IMR-90 (cell line): ENCODE measurements at regions not wholly inside any gene's neighbourhood (a gene's known extent, or its start where the extent isn't known, plus 50 kb on each side); places are given as distances from the start of the nearest gene placed in this dataset.
A peak's percentile ranks its signal among the peaks of the same experiment; 100 is the strongest.

Source experiments
- ATAC-seq: fragments of 200-7000 bp; cut with Tn5 transposase; 2 replicates; pipeline ENCODE4 v1.9.1; 2020; ENCODE audit warnings: low read depth, mild to moderate bottlenecking, moderate library complexity
- BruUV-seq: library from RNA; stranded (reverse); fragments of 400-500 nt; replicated peaks from 2 replicates; lab custom pipeline; 2021; lab: Mats Ljungman, UMichigan
- CTCF ChIA-PET: fragments of 300-600 bp; formaldehyde crosslinking; extraction: SDS; loops from one replicate; lab custom pipeline; 2021; ENCODE audit warnings: antibody characterized with exemption; lab: Yijun Ruan, JAX
- POLR2A ChIA-PET: fragments of 300-600 bp; sonication (Branson Sonifier 250); formaldehyde crosslinking; loops from one replicate; lab custom pipeline; 2022; ENCODE audit warnings: antibody characterized with exemption; ENCODE audit not compliant: unreplicated experiment; lab: Charles Lee
- DNase-seq: peaks from one replicate; pipeline ENCODE4 v3.0.0; 2013
- H2AFZ ChIP-seq: replicated peaks from 2 replicates; pipeline ENCODE3; 2013; ENCODE audit warnings: low read length, mild to moderate bottlenecking; ENCODE audit not compliant: poor library complexity
- H2AK5ac ChIP-seq: 2 replicates; pipeline ENCODE4 v1.6.1; 2013; ENCODE audit warnings: low read depth, low read length, inconsistent platforms
- H2AK9ac ChIP-seq: replicated peaks from 2 replicates; pipeline ENCODE3; 2013; ENCODE audit warnings: mild to moderate bottlenecking, low read depth, low read length, moderate library complexity; ENCODE audit not compliant: poor library complexity
- H2BK120ac ChIP-seq: 2 replicates; pipeline ENCODE4 v1.6.1; 2013; ENCODE audit warnings: low read depth, low read length, inconsistent platforms
- H2BK15ac ChIP-seq: 3 replicates; pipeline ENCODE4 v1.6.1; 2013; ENCODE audit warnings: low read depth, low read length, inconsistent platforms
- H2BK20ac ChIP-seq: 2 replicates; pipeline ENCODE4 v1.6.1; 2013; ENCODE audit warnings: low read depth, mild to moderate bottlenecking, inconsistent platforms, low read length, moderate library complexity
- H2BK5ac ChIP-seq: 2 replicates; pipeline ENCODE4 v1.6.1; 2013; ENCODE audit warnings: mild to moderate bottlenecking, low read depth, low read length, inconsistent platforms; ENCODE audit not compliant: poor library complexity, severe bottlenecking
- H3K14ac ChIP-seq: replicated peaks from 2 replicates; pipeline ENCODE4 v1.6.1; 2013; ENCODE audit warnings: low read depth, low read length, inconsistent platforms
- H3K18ac ChIP-seq: 2 replicates; pipeline ENCODE4 v1.6.1; 2013; ENCODE audit warnings: low read depth, low read length, control low read depth
- H3K23ac ChIP-seq: 2 replicates; pipeline ENCODE4 v1.6.1; 2013; ENCODE audit warnings: low read depth, low read length, inconsistent platforms
- H3K27ac ChIP-seq: 2 replicates; pipeline ENCODE4 v1.5.1; 2013; ENCODE audit warnings: mild to moderate bottlenecking, control low read depth, low read length; ENCODE audit not compliant: insufficient read depth
- H3K27me3 ChIP-seq: 2 replicates; pipeline ENCODE4 v1.6.1; 2013; ENCODE audit warnings: low read length; ENCODE audit not compliant: control insufficient read depth, insufficient read depth
- H3K36me3 ChIP-seq: 2 replicates; pipeline ENCODE4 v1.6.1; 2013; ENCODE audit warnings: low read length, mixed read lengths; ENCODE audit not compliant: control insufficient read depth, insufficient read depth
- H3K4ac ChIP-seq: 2 replicates; pipeline ENCODE4 v1.6.1; 2013; ENCODE audit warnings: low read depth, low read length, inconsistent platforms
- H3K4me1 ChIP-seq: 2 replicates; pipeline ENCODE4 v1.6.1; 2013; ENCODE audit warnings: low read length, mixed read lengths; ENCODE audit not compliant: control insufficient read depth, insufficient read depth
- H3K4me2 ChIP-seq: 2 replicates; pipeline ENCODE4 v1.6.1; 2013; ENCODE audit warnings: low read depth, mild to moderate bottlenecking, control low read depth, low read length, moderate library complexity
- H3K4me3 ChIP-seq: 2 replicates; pipeline ENCODE4 v1.5.1; 2013; ENCODE audit warnings: low read depth, mild to moderate bottlenecking, control low read depth, low read length, moderate library complexity; ENCODE audit not compliant: insufficient read depth
- H3K56ac ChIP-seq: 2 replicates; pipeline ENCODE4 v1.6.1; 2013; ENCODE audit warnings: low read length, inconsistent platforms; ENCODE audit not compliant: insufficient read depth; ENCODE audit errors: extremely low read depth
- H3K79me1 ChIP-seq, 2 experiments: 2 replicates each; pipeline ENCODE4 v1.6.1; 2013; ENCODE audit warnings: low read length in 2 of 2, inconsistent platforms in 1 of 2, low read depth in 1 of 2
- H3K9ac ChIP-seq: 2 replicates; pipeline ENCODE4 v1.6.1; 2013; ENCODE audit warnings: low read depth, low read length, control low read depth
- H3K9me1 ChIP-seq: 2 replicates; pipeline ENCODE4 v1.6.1; 2013; ENCODE audit warnings: low read length, inconsistent platforms; ENCODE audit not compliant: insufficient read depth
- H3K9me3 ChIP-seq: 2 replicates; pipeline ENCODE4 v1.6.1; 2013; ENCODE audit warnings: low read length; ENCODE audit not compliant: control insufficient read depth, insufficient read depth
- H4K20me1 ChIP-seq: 2 replicates; pipeline ENCODE4 v1.6.1; 2013; ENCODE audit warnings: low read length, inconsistent platforms; ENCODE audit not compliant: insufficient read depth
- H4K5ac ChIP-seq: 2 replicates; pipeline ENCODE4 v1.6.1; 2013; ENCODE audit warnings: mild to moderate bottlenecking, low read depth, low read length, control low read depth
- H4K8ac ChIP-seq, 2 experiments: 2 replicates each; pipeline ENCODE4 v1.6.1; 2013; ENCODE audit warnings: low read depth in 2 of 2, low read length in 2 of 2, control low read depth in 1 of 2, inconsistent platforms in 1 of 2
- H4K91ac ChIP-seq: 2 replicates; pipeline ENCODE4 v1.6.1; 2013; ENCODE audit warnings: low read depth, low read length, inconsistent platforms; ENCODE audit not compliant: insufficient read depth
- CEBPB ChIP-seq: IDR thresholded peaks from 2 replicates; pipeline ENCODE4 v1.6.1; 2012; ENCODE audit warnings: low read depth, low read length, improper control_type of control experiment
- MAZ ChIP-seq: IDR thresholded peaks from 2 replicates; pipeline ENCODE4 v1.6.1; 2012; ENCODE audit warnings: low read depth, mild to moderate bottlenecking, low read length, improper control_type of control experiment, moderate library complexity, borderline replicate concordance
- MXI1 ChIP-seq: IDR thresholded peaks from 2 replicates; pipeline ENCODE4 v1.6.1; 2012; ENCODE audit warnings: low read depth, mild to moderate bottlenecking, low read length, moderate library complexity, borderline replicate concordance
- RCOR1 ChIP-seq: IDR thresholded peaks from 2 replicates; pipeline ENCODE4 v1.6.1; 2012; ENCODE audit warnings: mild to moderate bottlenecking, low read length, improper control_type of control experiment; ENCODE audit not compliant: insufficient replicate concordance
- RFX5 ChIP-seq: IDR thresholded peaks from 2 replicates; pipeline ENCODE4 v1.8.0; 2012; ENCODE audit warnings: low read depth, mild to moderate bottlenecking, low read length, moderate library complexity
- WGBS, 2 experiments: methylation state at CpG; one replicate each; pipeline versions ENCODE4 v1.1.5 to v1.1.7; 2013; ENCODE audit warnings: missing lambda C conversion rate in 2 of 2; ENCODE audit not compliant: insufficient read length in 1 of 2; ENCODE audit errors: extremely low coverage in 2 of 2; 5-methylcytosine and 5-hydroxymethylcytosine counted together
- dilution Hi-C: fragments of 300-500 bp; cut with HindIII; formaldehyde crosslinking; loops from one replicate; pipeline ENCODE4 v1.14.3; 2018; ENCODE audit warnings: low sequenced_read_pairs; ENCODE audit not compliant: unreplicated experiment
- in situ Hi-C: fragments of 300-500 bp; cut with MboI; formaldehyde crosslinking; loops from 3 replicates; pipeline ENCODE4 v1.14.3; 2019; ENCODE audit warnings: low sequenced_read_pairs, inconsistent platforms, mixed read lengths
- intact Hi-C: fragments of 100-400 bp; cut with micrococcal nuclease; formaldehyde crosslinking; loops from 2 replicates; pipeline ENCODE4 v1.10.0; 2022
- TF ChIP-seq, protein P1 (sequence below): conservative IDR thresholded peaks from 2 replicates; pipeline ENCODE4 v1.5.1; 2012; ENCODE audit warnings: mild to moderate bottlenecking, low read depth, low read length, improper control_type of control experiment

DNA sequence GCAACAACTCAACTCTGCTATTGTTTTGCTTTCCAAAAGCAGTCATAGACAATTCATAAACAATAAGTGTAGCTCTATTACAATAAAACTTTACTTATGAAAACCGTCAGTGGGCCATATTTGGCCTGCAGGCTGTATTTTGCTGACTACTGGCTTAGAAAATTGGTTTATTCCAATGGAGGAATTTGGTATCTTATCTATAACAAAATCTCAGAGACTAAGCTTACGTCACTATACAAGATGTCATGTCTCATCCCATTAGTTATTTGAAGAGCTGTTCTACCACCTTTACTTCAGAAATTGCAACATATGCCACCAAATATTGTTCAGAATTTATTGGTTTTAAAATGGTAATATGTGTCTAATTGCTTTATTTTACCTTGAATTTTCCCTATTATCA lies 436.9 kb downstream of the HTR1B start:
- dilution Hi-C loops (no loop called here), intact Hi-C loops (loop anchor here (10.0 kb wide), 1 partner anchor 268 kb away; no protein-coding TSS in a partner anchor), in situ Hi-C loops (no loop called here)
- Histone ChIP-seq H3K9ac (no peak overlapping the region), H3K4me3 (no peak overlapping the region), H3K4me1 (no peaks in the 10 kb centered on the region; the same call in 1 of the 2 replicates), H4K5ac (no peak overlapping the region), H2AK9ac (no peak overlapping the region), H2BK20ac (no peak overlapping the region), H3K27ac (no peak overlapping the region), H3K23ac (no peak overlapping the region), H4K20me1 (no peaks in the 10 kb centered on the region), H3K56ac (no peak overlapping the region), H3K27me3 (no peaks in the 10 kb centered on the region), H3K9me3 (no peaks in the 10 kb centered on the region), H4K8ac (no peak overlapping the region), H3K14ac (no peak overlapping the region), H2BK15ac (no peak overlapping the region), H2AFZ (no peak overlapping the region), H3K79me1 (no peaks in the 10 kb centered on the region), H3K4ac (no peak overlapping the region), H2BK5ac (no peak overlapping the region), H3K9me1 (no peaks in the 10 kb centered on the region), H2AK5ac (no peak overlapping the region), H4K91ac (no peak overlapping the region), H2BK120ac (no peak overlapping the region), H3K36me3 (no peaks in the 10 kb centered on the region), H3K18ac (no peak overlapping the region), H3K4me2 (peak overlapping the region; percentile 35; the same call in 1 of the 2 replicates)
- no peak for ATAC-seq
- no peak for TF ChIP-seq MAZ
- no peak for TF ChIP-seq RFX5
- TF ChIP-seq, protein P1, sequence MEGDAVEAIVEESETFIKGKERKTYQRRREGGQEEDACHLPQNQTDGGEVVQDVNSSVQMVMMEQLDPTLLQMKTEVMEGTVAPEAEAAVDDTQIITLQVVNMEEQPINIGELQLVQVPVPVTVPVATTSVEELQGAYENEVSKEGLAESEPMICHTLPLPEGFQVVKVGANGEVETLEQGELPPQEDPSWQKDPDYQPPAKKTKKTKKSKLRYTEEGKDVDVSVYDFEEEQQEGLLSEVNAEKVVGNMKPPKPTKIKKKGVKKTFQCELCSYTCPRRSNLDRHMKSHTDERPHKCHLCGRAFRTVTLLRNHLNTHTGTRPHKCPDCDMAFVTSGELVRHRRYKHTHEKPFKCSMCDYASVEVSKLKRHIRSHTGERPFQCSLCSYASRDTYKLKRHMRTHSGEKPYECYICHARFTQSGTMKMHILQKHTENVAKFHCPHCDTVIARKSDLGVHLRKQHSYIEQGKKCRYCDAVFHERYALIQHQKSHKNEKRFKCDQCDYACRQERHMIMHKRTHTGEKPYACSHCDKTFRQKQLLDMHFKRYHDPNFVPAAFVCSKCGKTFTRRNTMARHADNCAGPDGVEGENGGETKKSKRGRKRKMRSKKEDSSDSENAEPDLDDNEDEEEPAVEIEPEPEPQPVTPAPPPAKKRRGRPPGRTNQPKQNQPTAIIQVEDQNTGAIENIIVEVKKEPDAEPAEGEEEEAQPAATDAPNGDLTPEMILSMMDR, result no peak
- no peak for TF ChIP-seq CEBPB
- TF ChIP-seq RCOR1, result no peak
- TF ChIP-seq MXI1, result no peak
- POLR2A ChIA-PET, result no interaction called here
- no TSS peak for BruUV-seq
- CTCF ChIA-PET, result interaction anchor here (0.7 to 1.2 kb wide), 2 partner anchors 11 to 17 kb away, joined by 3 read pairs; no protein-coding TSS in a partner anchor
- WGBS, 2 experiments, result no CpG with 5 or more reads among the region's 2 CpGs
- DNase-seq, result no peak
